ENCODE measurements at regions not wholly inside any gene's neighbourhood (a gene's known extent, or its start where the extent isn't known, plus 50 kb on each side); places are given as distances from the start of the nearest gene placed in this dataset.

- TF ChIP-seq CTCF (IDR thresholded peaks at IDR 0.05) = no peak
- TF ChIP-seq POLR2A (IDR thresholded peaks at IDR 0.05) = no peak
These were observed 80.9 kb downstream of the FAM76B start for GRCh38 chr11:95708681-95709080.

Measured in esophagus squamous epithelium (tissue), 4 donors.